GM12892 (cell line): ENCODE measurements at regions not wholly inside any gene's neighbourhood (a gene's known extent, or its start where the extent isn't known, plus 50 kb on each side); places are given as distances from the start of the nearest gene placed in this dataset.

ENCODE experiments used
- POLR2A ChIP-seq: IDR thresholded peaks from 2 replicates; pipeline ENCODE4 v1.6.1; 2011; ENCODE audit warnings: low read depth, low read length, control low read depth
- POLR2AphosphoS5 ChIP-seq: IDR thresholded peaks from 2 replicates; pipeline ENCODE4 v1.6.1; 2011; ENCODE audit warnings: low read depth, low read length, control low read depth
- TAF1 ChIP-seq: IDR thresholded peaks from 2 replicates; pipeline ENCODE4 v1.6.1; 2011; ENCODE audit warnings: low read depth, mild to moderate bottlenecking, control low read depth, low read length, borderline replicate concordance

DNA sequence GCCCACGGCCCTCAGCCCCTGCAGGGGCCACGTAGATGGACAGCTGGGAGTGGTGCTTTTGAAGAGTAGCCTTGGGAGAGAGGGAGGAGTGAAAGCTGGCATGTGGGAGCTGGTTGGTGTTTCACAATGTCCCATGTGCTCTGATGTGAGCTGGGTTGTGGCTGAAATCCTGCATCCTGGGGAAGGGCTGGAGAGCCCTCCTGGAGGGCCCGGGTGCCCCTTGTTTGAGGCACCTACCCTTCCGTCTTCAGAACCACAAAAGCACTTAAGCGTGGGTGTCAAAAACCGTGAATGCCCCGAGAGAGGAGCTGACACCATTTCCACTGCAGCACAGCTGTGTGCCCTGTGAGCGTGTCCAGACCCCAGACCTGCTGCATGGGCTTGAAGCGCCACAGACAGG is 199.1 kb upstream of the ZNF618 start:
- TF ChIP-seq POLR2A (no peak), POLR2AphosphoS5 (no peak), TAF1 (no peak)
